ENCODE measurements at regions not wholly inside any gene's neighbourhood (a gene's known extent, or its start where the extent isn't known, plus 50 kb on each side); places are given as distances from the start of the nearest gene placed in this dataset.

GRCh38 chr14:86802726-86803125 is 1190.3 kb downstream of the GALC start:
- TF ChIP-seq CTCF (IDR thresholded peaks at IDR 0.05) (no peak), POLR2A (IDR thresholded peaks at IDR 0.05) (no peak)

Measured in esophagus squamous epithelium (tissue), 4 donors.